Body of pancreas (tissue), 4 donors: ENCODE measurements at regions not wholly inside any gene's neighbourhood (a gene's known extent, or its start where the extent isn't known, plus 50 kb on each side); places are given as distances from the start of the nearest gene placed in this dataset.

Source experiments
- ATAC-seq: fragments of 150-250 bp; one replicate; pipeline ENCODE4 v1.9.1; 2016
- DNase-seq, 4 donors: peaks; one replicate each; pipeline ENCODE4 v3.0.0-alpha.2; 2019
- H3K27ac ChIP-seq, 4 donors: fragments of 200-600 bp; sonication (generic); 1 replicate in 3 of 4; 2 replicates in 1 of 4; pipeline versions ENCODE4 v1.5.1 to v1.6.1; 2016 to 2019; ENCODE audit warnings: mild to moderate bottlenecking in 1 of 4, mixed read lengths in 1 of 4, moderate library complexity in 1 of 4
- H3K27me3 ChIP-seq, 2 donors: fragments of 200-600 bp; sonication (generic); one replicate each; pipeline ENCODE4 v1.6.0; 2016; ENCODE audit warnings: mild to moderate bottlenecking in 1 of 2
- H3K36me3 ChIP-seq, 2 donors: fragments of 200-600 bp; sonication (generic); replicated peaks in 1 of 2; 2 replicates each; pipeline ENCODE4 v1.5.1; 2016; ENCODE audit warnings: low read depth in 2 of 2; ENCODE audit not compliant: insufficient read depth in 1 of 2
- H3K4me1 ChIP-seq: fragments of 200-600 bp; sonication (generic); one replicate; pipeline ENCODE4 v1.6.0; 2016
- H3K4me3 ChIP-seq, 2 donors: fragments of 200-600 bp; sonication (generic); 1 replicate in 1 of 2; 2 replicates in 1 of 2; pipeline ENCODE4 v1.5.1; 2016 to 2019
- H3K9me3 ChIP-seq, 3 donors: fragments of 200-600 bp; sonication (generic); 1 replicate in 2 of 3; 2 replicates in 1 of 3; pipeline ENCODE4 v1.5.1; 2016
- CTCF ChIP-seq, 7 experiments: fragments of 450-650 bp in 4 of 7; fragments of 200-600 bp in 3 of 7; sonication (generic) in 3 of 7; IDR thresholded peaks; one replicate each; pipeline ENCODE4 v1.5.1; 2016 to 2019; ENCODE audit warnings: antibody characterized with exemption in 7 of 7
- POLR2A ChIP-seq, 3 donors: fragments of 450-650 bp; IDR thresholded peaks; one replicate each; pipeline ENCODE4 v1.6.1; 2016; ENCODE audit warnings: antibody characterized with exemption in 3 of 3, mild to moderate bottlenecking in 2 of 3
- WGBS, 2 donors: methylation state at CpG; one replicate each; pipeline ENCODE4 v1.1.5; 2017; 5-methylcytosine and 5-hydroxymethylcytosine counted together
- intact Hi-C: fragments of 100-400 bp; cut with DNase I; formaldehyde crosslinking; loops from one replicate; pipeline ENCODE4 v1.15.1; 2023

GRCh38 chr5:51872144-51872543 lies 488.9 kb downstream of the ISL1 start:
- ATAC-seq = no peak
- Histone ChIP-seq H3K4me3 (no peak overlapping the region), H3K27me3 (no peaks in the 10 kb centered on the region), H3K27ac (no peak overlapping the region), H3K9me3 (peaks cover 0 to 7% (median 0%) of the 10 kb centered on the region in 3 donors), H3K4me1 (no peaks in the 10 kb centered on the region), H3K36me3 (no peaks in the 10 kb centered on the region)
- no peak for DNase-seq
- no peak for TF ChIP-seq POLR2A (IDR thresholded peaks at IDR 0.05)
- no peak for TF ChIP-seq CTCF (IDR thresholded peaks at IDR 0.05)
- intact Hi-C loops = no loop called here
- 70 to 81% methylated on average over 2 of the region's 2 CpGs for WGBS, 2 donors

DNA sequence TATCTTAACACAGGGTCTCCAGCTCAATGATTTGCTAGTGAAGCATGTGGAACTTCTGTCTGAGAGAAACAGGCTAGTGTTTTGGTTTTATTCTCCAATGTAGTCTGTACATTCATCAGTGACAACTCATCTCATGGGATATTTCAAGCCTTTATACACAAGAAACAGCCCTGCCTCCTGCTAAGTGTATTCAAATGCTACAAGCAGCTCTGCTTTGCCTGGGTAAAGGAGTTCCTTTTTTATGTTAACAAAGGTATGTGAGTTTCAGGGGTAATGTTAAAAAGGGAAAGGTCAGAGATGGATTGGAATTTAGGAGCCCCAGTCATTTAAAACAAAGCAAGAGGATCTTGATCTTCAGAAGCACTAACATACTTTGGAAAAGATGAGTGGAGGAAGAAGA lies 498.7 kb downstream of the ISL1 start:
- no peaks in the 10 kb centered on the region for H3K36me3 ChIP-seq
- H3K4me1 ChIP-seq = no peaks in the 10 kb centered on the region
- TF ChIP-seq CTCF (IDR thresholded peaks at IDR 0.05) (no peak), POLR2A (IDR thresholded peaks at IDR 0.05) (no peak)
- DNase-seq (no peak), ATAC-seq (no peak)
- no peak overlapping the region for H3K27ac ChIP-seq
- no peaks in the 10 kb centered on the region for H3K27me3 ChIP-seq
- H3K4me3 ChIP-seq = no peak overlapping the region
- no peaks in the 10 kb centered on the region for H3K9me3 ChIP-seq
- intact Hi-C loops = no loop called here

DNA sequence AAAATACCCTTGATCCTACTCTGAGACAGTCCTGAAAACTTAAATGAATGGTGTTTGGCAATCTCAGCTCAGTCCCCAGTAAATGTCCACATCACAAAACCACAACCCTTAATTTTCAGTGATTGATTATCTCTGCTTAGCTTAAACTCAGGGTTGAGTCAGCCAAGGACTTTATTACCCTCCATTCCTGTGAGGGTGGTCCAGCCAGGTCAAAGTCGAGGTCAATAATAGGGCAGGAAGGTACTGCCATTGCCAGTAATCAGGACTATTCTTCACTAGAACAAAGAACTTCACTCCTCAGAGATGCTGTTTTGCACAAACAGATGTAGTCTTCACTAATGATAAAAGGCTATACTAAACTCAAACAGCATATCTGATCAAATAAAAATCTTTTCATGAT lies 499.4 kb downstream of the ISL1 start:
- intact Hi-C loops = no loop called here
- no peak overlapping the region for H3K4me3 ChIP-seq
- H3K9me3 ChIP-seq = no peaks in the 10 kb centered on the region
- DNase-seq (no peak), ATAC-seq (no peak)
- no peaks in the 10 kb centered on the region for H3K36me3 ChIP-seq
- H3K4me1 ChIP-seq = no peaks in the 10 kb centered on the region
- WGBS, 2 donors = 4 to 21% methylated on average over 1 of the region's 1 CpG
- TF ChIP-seq CTCF (IDR thresholded peaks at IDR 0.05) (no peak), POLR2A (IDR thresholded peaks at IDR 0.05) (no peak)
- H3K27ac ChIP-seq = no peak overlapping the region
- no peaks in the 10 kb centered on the region for H3K27me3 ChIP-seq

DNA sequence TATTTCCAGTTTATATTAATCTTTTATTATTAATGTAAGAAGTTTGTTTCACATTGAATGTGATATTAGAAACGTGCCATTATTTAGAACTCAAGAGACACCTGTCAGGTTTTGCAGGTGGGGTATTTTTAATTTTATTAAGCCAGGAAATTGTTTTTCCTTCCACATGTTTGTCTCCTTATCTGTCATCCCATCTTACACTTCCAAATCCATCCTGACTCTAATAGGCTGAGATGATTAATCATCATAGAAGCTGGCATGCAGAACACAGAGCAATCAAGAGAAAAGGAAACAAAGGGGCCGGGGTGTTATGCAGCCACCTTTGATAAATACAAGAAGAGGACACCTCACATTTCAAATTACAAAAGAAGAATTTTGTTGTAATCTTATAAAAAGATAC lies 506.5 kb downstream of the ISL1 start:
- Histone ChIP-seq H3K27me3 (no peaks in the 10 kb centered on the region), H3K4me3 (no peak overlapping the region), H3K9me3 (no peaks in the 10 kb centered on the region), H3K36me3 (no peaks in the 10 kb centered on the region), H3K27ac (no peak overlapping the region), H3K4me1 (no peaks in the 10 kb centered on the region)
- DNase-seq = no peak
- TF ChIP-seq POLR2A (IDR thresholded peaks at IDR 0.05) (no peak), CTCF (IDR thresholded peaks at IDR 0.05) (no peak)
- no peak for ATAC-seq
- WGBS, 2 donors = 40 to 41% methylated on average over 2 of the region's 2 CpGs
- intact Hi-C loops = no loop called here

- H3K27ac ChIP-seq = no peak overlapping the region
- no peak for ATAC-seq
- no peak for TF ChIP-seq POLR2A (IDR thresholded peaks at IDR 0.05)
- no peak for TF ChIP-seq CTCF (IDR thresholded peaks at IDR 0.05)
- no peaks in the 10 kb centered on the region for H3K4me1 ChIP-seq
- no peaks in the 10 kb centered on the region for H3K36me3 ChIP-seq
- no peak for DNase-seq
- intact Hi-C loops = no loop called here
- no peaks in the 10 kb centered on the region for H3K9me3 ChIP-seq
- H3K4me3 ChIP-seq = no peak overlapping the region
- WGBS, 2 donors = 43 to 46% methylated on average over 5 of the region's 5 CpGs
- no peaks in the 10 kb centered on the region for H3K27me3 ChIP-seq
Measured at GRCh38 chr5:51890435-51891116, 507.3 kb downstream of the ISL1 start.
